H9 (cell line): ENCODE measurements at regions not wholly inside any gene's neighbourhood (a gene's known extent, or its start where the extent isn't known, plus 50 kb on each side); places are given as distances from the start of the nearest gene placed in this dataset.

Experiments
- DNase-seq: peaks from one replicate; pipeline ENCODE4 v3.0.0-alpha.2; 2017
- H2AFZ ChIP-seq: one replicate; pipeline ENCODE4 v1.6.1; 2013; ENCODE audit warnings: mild to moderate bottlenecking, low read length, control low read depth, moderate library complexity
- H2AK5ac ChIP-seq: 2 replicates; pipeline ENCODE4 v1.6.1; 2013; ENCODE audit warnings: low read length, control low read depth, mixed read lengths; ENCODE audit not compliant: insufficient read length
- H2BK120ac ChIP-seq: one replicate; pipeline ENCODE4 v1.6.1; 2013; ENCODE audit warnings: low read depth, mild to moderate bottlenecking, low read length, control low read depth, inconsistent platforms; ENCODE audit not compliant: poor library complexity, severe bottlenecking
- H2BK12ac ChIP-seq: 2 replicates; pipeline ENCODE4 v1.6.1; 2013; ENCODE audit warnings: low read length, control low read depth, mixed read lengths, low read depth; ENCODE audit not compliant: insufficient read length
- H2BK15ac ChIP-seq: 2 replicates; pipeline ENCODE4 v1.6.1; 2013; ENCODE audit warnings: low read depth, low read length, control low read depth
- H2BK20ac ChIP-seq: one replicate; pipeline ENCODE4 v1.6.1; 2013; ENCODE audit warnings: low read depth, mild to moderate bottlenecking, low read length, control low read depth, inconsistent platforms; ENCODE audit not compliant: poor library complexity, severe bottlenecking
- H2BK5ac ChIP-seq: 2 replicates; pipeline ENCODE4 v1.6.1; 2013; ENCODE audit warnings: low read length, control low read depth, mixed read lengths; ENCODE audit not compliant: insufficient read length
- H3K14ac ChIP-seq: 2 replicates; pipeline ENCODE4 v1.6.1; 2013; ENCODE audit warnings: low read length, control low read depth; ENCODE audit not compliant: insufficient read depth
- H3K18ac ChIP-seq: 2 replicates; pipeline ENCODE4 v1.6.1; 2013; ENCODE audit warnings: low read depth, mild to moderate bottlenecking, mixed read lengths, low read length, control low read depth; ENCODE audit not compliant: insufficient read length
- H3K23ac ChIP-seq: 2 replicates; pipeline ENCODE4 v1.6.1; 2013; ENCODE audit warnings: low read length, control low read depth, mixed read lengths, low read depth; ENCODE audit not compliant: insufficient read length
- H3K23me2 ChIP-seq: 2 replicates; pipeline ENCODE4 v1.6.1; 2013; ENCODE audit warnings: low read depth, mild to moderate bottlenecking, mixed read lengths, low read length, control low read depth; ENCODE audit not compliant: insufficient read length, poor library complexity, severe bottlenecking
- H3K27ac ChIP-seq: 2 replicates; pipeline ENCODE4 v1.5.1; 2013; ENCODE audit warnings: low read length, control low read depth, mixed read lengths, low read depth; ENCODE audit not compliant: insufficient read length
- H3K27me3 ChIP-seq: 2 replicates; pipeline ENCODE4 v1.6.1; 2013; ENCODE audit warnings: low read length, control low read depth, inconsistent platforms; ENCODE audit not compliant: insufficient read depth
- H3K4ac ChIP-seq: 2 replicates; pipeline ENCODE4 v1.6.1; 2013; ENCODE audit warnings: low read depth, mild to moderate bottlenecking, control low read depth, inconsistent platforms, low read length, moderate library complexity
- H3K4me1 ChIP-seq: 2 replicates; pipeline ENCODE4 v1.6.1; 2013; ENCODE audit warnings: low read length, control low read depth, inconsistent platforms; ENCODE audit not compliant: insufficient read depth
- H3K4me2 ChIP-seq: 2 replicates; pipeline ENCODE4 v1.6.1; 2013; ENCODE audit warnings: low read length, control low read depth, mixed read lengths; ENCODE audit not compliant: insufficient read length, insufficient read depth
- H3K56ac ChIP-seq: 2 replicates; pipeline ENCODE4 v1.6.1; 2013; ENCODE audit warnings: low read depth, mild to moderate bottlenecking, mixed read lengths, low read length, control low read depth; ENCODE audit not compliant: insufficient read length
- H3K79me1 ChIP-seq: 2 replicates; pipeline ENCODE4 v1.6.1; 2013; ENCODE audit warnings: low read depth, mild to moderate bottlenecking, moderate library complexity, low read length, control low read depth, inconsistent platforms; ENCODE audit not compliant: insufficient read depth, poor library complexity, severe bottlenecking
- H3K79me2 ChIP-seq: 2 replicates; pipeline ENCODE4 v1.6.1; 2013; ENCODE audit warnings: low read length, control low read depth, inconsistent platforms; ENCODE audit not compliant: insufficient read depth
- H3K9ac ChIP-seq: 2 replicates; pipeline ENCODE4 v1.6.1; 2013; ENCODE audit warnings: low read length, control low read depth, mixed read lengths; ENCODE audit not compliant: insufficient read length; ENCODE audit errors: extremely low read depth
- H3K9me3 ChIP-seq: one replicate; pipeline ENCODE4 v1.6.1; 2013; ENCODE audit warnings: low read depth, low read length, inconsistent platforms; ENCODE audit not compliant: control insufficient read depth
- H3T11ph ChIP-seq: one replicate; pipeline ENCODE4 v1.6.1; 2013; ENCODE audit warnings: mild to moderate bottlenecking, low read length, control low read depth, inconsistent platforms
- H4K20me1 ChIP-seq: one replicate; pipeline ENCODE4 v1.6.1; 2013; ENCODE audit not compliant: control insufficient read depth, insufficient read length, insufficient read depth
- H4K5ac ChIP-seq: 2 replicates; pipeline ENCODE4 v1.6.1; 2013; ENCODE audit warnings: low read depth, mild to moderate bottlenecking, mixed read lengths, low read length, control low read depth; ENCODE audit not compliant: insufficient read length
- H4K8ac ChIP-seq: replicated peaks from 2 replicates; pipeline ENCODE4 v1.6.1; 2013; ENCODE audit warnings: low read length, control low read depth, mixed read lengths, low read depth; ENCODE audit not compliant: insufficient read length
- H4K91ac ChIP-seq: 2 replicates; pipeline ENCODE4 v1.6.1; 2013; ENCODE audit warnings: low read depth, mild to moderate bottlenecking, moderate library complexity, mixed read lengths, low read length, control low read depth; ENCODE audit not compliant: insufficient read length
- H3K27ac Mint-ChIP-seq, 3 experiments: 2 replicates in 2 of 3; 3 replicates in 1 of 3; pipeline ENCODE4 v1.8.0; 2020 to 2021; ENCODE audit warnings: mixed read lengths in 3 of 3, mild to moderate bottlenecking in 1 of 3, moderate library complexity in 1 of 3
- H3K27me3 Mint-ChIP-seq: 2 replicates; pipeline ENCODE4 v1.8.0; 2021; ENCODE audit warnings: low read depth, mild to moderate bottlenecking, moderate library complexity, mixed read lengths
- H3K36me3 Mint-ChIP-seq, 3 experiments: 2 replicates in 2 of 3; 3 replicates in 1 of 3; pipeline ENCODE4 v1.8.0; 2020 to 2021; ENCODE audit warnings: low read depth in 3 of 3, mixed read lengths in 3 of 3; ENCODE audit not compliant: insufficient read depth in 1 of 3
- H3K4me1 Mint-ChIP-seq, 2 experiments: 2 replicates each; pipeline ENCODE4 v1.8.0; 2020; ENCODE audit warnings: mixed read lengths in 2 of 2
- H3K4me3 Mint-ChIP-seq, 2 experiments: 2 replicates in 1 of 2; 3 replicates in 1 of 2; pipeline ENCODE4 v1.8.0; 2020 to 2021; ENCODE audit warnings: mild to moderate bottlenecking in 2 of 2, mixed read lengths in 2 of 2, moderate library complexity in 1 of 2
- H3K9me3 Mint-ChIP-seq, 2 experiments: 2 replicates in 1 of 2; 3 replicates in 1 of 2; pipeline ENCODE4 v1.8.0; 2020; ENCODE audit warnings: mild to moderate bottlenecking in 2 of 2, mixed read lengths in 2 of 2, moderate library complexity in 1 of 2
- WGBS: extraction: QIAGEN DNeasy Blood & Tissue Kit; methylation state at CpG from one replicate; pipeline ENCODE4 v1.1.7; 2013; ENCODE audit warnings: missing lambda C conversion rate, low lambda C conversion rate, mixed read lengths; ENCODE audit not compliant: insufficient read length; ENCODE audit errors: extremely low coverage; 5-methylcytosine and 5-hydroxymethylcytosine counted together
- TF ChIP-seq, protein P1 (sequence below): fragments of 200-600 bp; sonication (generic); conservative IDR thresholded peaks from 3 replicates; pipeline ENCODE4 v1.8.0; 2021; ENCODE audit warnings: antibody characterized with exemption, mild to moderate bottlenecking

- Histone ChIP-seq H4K91ac (no peak overlapping the region), H3K23me2 (no peaks in the 10 kb centered on the region), H2AFZ (no peak overlapping the region), H3K79me2 (no peaks in the 10 kb centered on the region), H3K27ac (no peak overlapping the region), H3K9ac (no peak overlapping the region), H3T11ph (no peak overlapping the region), H2BK20ac (no peak overlapping the region), H2BK15ac (no peak overlapping the region), H4K20me1 (no peaks in the 10 kb centered on the region), H3K18ac (no peak overlapping the region), H4K8ac (no peak overlapping the region), H3K23ac (no peak overlapping the region), H3K14ac (no peak overlapping the region), H3K4ac (no peak overlapping the region), H3K79me1 (no peaks in the 10 kb centered on the region), H2BK5ac (no peak overlapping the region), H2BK12ac (no peak overlapping the region), H4K5ac (no peak overlapping the region), H3K27me3 (no peaks in the 10 kb centered on the region), H3K9me3 (no peaks in the 10 kb centered on the region), H3K56ac (no peak overlapping the region), H2BK120ac (no peak overlapping the region), H3K4me2 (no peak overlapping the region), H3K4me1 (no peaks in the 10 kb centered on the region), H2AK5ac (no peak overlapping the region)
- Mint-ChIP-seq H3K4me1 (no peaks in the 10 kb centered on the region), H3K9me3 (peaks cover 14 to 16% of the 10 kb centered on the region in 2 experiments), H3K36me3 (peaks cover 0 to 17% (median 6%) of the 10 kb centered on the region in 3 experiments; a peak in 6 of 7 replicates), H3K27ac (no peak overlapping the region), H3K4me3 (no peak overlapping the region), H3K27me3 (no peaks in the 10 kb centered on the region)
- WGBS, result no CpG with 5 or more reads among the region's 3 CpGs
- TF ChIP-seq, protein P1, sequence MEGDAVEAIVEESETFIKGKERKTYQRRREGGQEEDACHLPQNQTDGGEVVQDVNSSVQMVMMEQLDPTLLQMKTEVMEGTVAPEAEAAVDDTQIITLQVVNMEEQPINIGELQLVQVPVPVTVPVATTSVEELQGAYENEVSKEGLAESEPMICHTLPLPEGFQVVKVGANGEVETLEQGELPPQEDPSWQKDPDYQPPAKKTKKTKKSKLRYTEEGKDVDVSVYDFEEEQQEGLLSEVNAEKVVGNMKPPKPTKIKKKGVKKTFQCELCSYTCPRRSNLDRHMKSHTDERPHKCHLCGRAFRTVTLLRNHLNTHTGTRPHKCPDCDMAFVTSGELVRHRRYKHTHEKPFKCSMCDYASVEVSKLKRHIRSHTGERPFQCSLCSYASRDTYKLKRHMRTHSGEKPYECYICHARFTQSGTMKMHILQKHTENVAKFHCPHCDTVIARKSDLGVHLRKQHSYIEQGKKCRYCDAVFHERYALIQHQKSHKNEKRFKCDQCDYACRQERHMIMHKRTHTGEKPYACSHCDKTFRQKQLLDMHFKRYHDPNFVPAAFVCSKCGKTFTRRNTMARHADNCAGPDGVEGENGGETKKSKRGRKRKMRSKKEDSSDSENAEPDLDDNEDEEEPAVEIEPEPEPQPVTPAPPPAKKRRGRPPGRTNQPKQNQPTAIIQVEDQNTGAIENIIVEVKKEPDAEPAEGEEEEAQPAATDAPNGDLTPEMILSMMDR, result no peak
- DNase-seq, result no peak
Measured at GRCh38 chrX:113195949-113196348, 355.3 kb upstream of the AMOT start.
